ENCODE measurements at regions not wholly inside any gene's neighbourhood (a gene's known extent, or its start where the extent isn't known, plus 50 kb on each side); places are given as distances from the start of the nearest gene placed in this dataset.

DNA sequence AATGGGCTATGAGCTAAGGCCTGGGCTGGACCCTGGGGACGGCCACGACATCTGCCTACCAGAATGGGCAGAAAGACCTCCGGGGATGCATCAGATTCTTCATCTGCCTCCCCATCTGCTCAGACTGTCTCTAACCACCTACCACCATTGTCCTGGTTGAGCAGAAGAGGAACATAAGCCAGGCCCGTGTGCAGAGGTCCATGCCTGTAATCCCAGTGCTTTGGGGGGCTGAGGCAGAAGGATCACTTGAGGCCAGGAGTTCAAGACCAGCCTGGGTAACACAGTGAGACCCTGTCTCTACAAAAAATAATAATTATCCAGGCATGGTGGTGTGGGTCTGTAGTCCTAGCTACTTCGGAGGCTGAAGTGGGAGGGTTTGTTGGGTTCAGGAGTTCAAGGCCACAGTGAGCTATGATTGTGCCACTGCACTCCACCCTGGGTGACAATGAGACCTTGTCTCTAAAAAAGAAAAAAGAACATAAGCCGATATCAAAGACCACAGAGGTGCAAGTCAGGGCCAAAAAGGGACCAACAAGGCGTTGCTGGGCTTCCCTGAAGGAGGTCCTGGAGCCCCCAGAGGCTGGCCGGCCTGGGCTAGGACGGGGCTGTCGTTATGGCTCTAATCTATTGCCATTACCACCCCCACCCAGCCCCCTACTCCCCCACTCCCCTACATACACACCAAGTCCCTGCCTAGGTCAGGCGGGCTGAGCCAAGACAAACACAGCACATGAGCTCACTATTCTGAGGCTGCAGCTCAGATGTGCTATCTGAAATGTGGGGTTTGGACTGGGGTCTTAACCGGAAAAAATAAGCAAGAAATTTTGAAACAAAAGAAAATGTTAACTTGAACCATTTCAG, 239.2 kb upstream of the RAB4A start:
- no peak overlapping the region for H3K27ac ChIP-seq
- TF ChIP-seq ZFX (IDR thresholded peaks at IDR 0.05) (no peak), CTCF (conservative IDR thresholded peaks at IDR 0.05) (no peak)

DNA sequence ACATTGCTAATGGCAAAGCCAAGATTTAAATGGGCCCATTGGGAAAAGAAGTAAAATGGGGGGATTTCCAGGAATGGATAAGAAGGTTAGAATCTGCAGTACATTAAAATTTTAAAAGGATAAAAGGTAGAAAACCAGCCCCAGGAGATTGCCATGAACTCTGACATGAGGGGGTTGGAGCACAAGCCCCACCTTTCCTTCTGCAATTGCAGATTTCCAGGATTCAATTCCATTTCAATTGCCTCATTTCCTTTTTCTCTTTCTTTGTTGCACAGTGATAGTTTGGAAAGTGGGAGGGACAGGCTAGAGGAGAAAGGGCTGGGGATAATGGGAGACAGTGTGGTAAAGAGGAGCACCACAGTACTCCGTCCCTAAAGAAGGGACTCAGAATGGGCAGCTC, 238.5 kb upstream of the RAB4A start:
- TF ChIP-seq CTCF (conservative IDR thresholded peaks at IDR 0.05): no peak
- TF ChIP-seq ZFX (IDR thresholded peaks at IDR 0.05): no peak

GRCh38 chr1:229033480-229033879, 237.4 kb upstream of the RAB4A start:
- TF ChIP-seq ZFX (IDR thresholded peaks at IDR 0.05) (no peak), CTCF (conservative IDR thresholded peaks at IDR 0.05) (no peak)
- H3K27ac ChIP-seq: no peak overlapping the region

More for the DNA sequence above, 238.5 kb upstream of the RAB4A start:
- H3K27ac ChIP-seq: no peak overlapping the region

DNA sequence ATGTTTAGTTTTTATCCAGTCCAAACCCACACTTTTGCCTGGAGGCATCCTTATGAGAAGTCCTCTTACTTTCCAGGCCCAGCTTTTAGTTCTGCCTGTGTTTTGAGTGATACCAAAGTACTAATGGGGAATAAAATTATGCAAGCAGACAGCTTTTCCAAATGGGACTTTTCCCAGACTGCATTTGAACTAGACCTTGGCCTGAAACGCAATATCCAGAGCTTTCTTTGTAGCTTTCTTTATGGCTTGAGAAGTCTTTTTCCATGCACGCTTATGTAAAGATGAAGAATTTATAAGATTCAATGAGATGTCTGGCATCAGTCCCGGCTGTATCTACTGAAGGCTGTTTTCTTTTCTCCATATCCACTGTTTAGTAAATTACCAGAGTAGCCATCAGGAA, 236.6 kb upstream of the RAB4A start:
- H3K27ac ChIP-seq: no peak overlapping the region
- TF ChIP-seq CTCF (conservative IDR thresholded peaks at IDR 0.05) (no peak), ZFX (IDR thresholded peaks at IDR 0.05) (no peak)

- TF ChIP-seq CTCF (conservative IDR thresholded peaks at IDR 0.05): no peak
- no peak for TF ChIP-seq ZFX (IDR thresholded peaks at IDR 0.05)
- no peak overlapping the region for H3K27ac ChIP-seq
Observed at GRCh38 chr1:229035054-229035747, 235.7 kb upstream of the RAB4A start.

DNA sequence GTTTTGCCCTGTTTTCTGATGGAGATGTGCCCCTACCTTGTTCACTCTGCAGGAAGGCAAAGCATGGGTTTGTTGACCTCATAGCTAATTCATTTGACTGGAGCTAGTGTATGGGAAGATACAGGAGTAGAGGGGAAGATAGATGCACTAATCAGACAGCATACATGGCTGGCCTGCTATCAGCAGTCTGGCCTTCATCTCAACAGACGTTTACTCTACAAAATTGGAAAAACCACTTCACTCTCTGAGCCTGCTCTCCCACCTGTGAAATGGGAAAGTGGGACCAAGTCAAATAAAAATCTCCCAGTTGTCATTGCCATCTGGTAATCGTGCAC, 235.2 kb upstream of the RAB4A start:
- H3K27ac ChIP-seq: no peak overlapping the region
- TF ChIP-seq ZFX (IDR thresholded peaks at IDR 0.05) (no peak), CTCF (conservative IDR thresholded peaks at IDR 0.05) (no peak)

GRCh38 chr1:229037806-229038405, 233.0 kb upstream of the RAB4A start:
- H3K27ac ChIP-seq: no peak overlapping the region
- TF ChIP-seq ZFX (IDR thresholded peaks at IDR 0.05) (no peak), CTCF (conservative IDR thresholded peaks at IDR 0.05) (no peak)

All from C4-2B (cell line).